Endothelial cell of umbilical vein (primary cell): ENCODE measurements at regions not wholly inside any gene's neighbourhood (a gene's known extent, or its start where the extent isn't known, plus 50 kb on each side); places are given as distances from the start of the nearest gene placed in this dataset.

ENCODE experiments used
- BruUV-seq: library from RNA; stranded (reverse); fragments of 400-500 nt; replicated peaks from 2 replicates; lab custom pipeline; 2021; lab: Mats Ljungman, UMichigan
- CTCF ChIA-PET: fragments of 300-600, 350-600 bp; sonication (Branson Sonifier 250); formaldehyde crosslinking; loops from one replicate; lab custom pipeline; 2021; ENCODE audit warnings: antibody characterized with exemption, inconsistent platforms; lab: Charles Lee
- POLR2A ChIA-PET: fragments of 300-600, 350-600 bp; sonication (Branson Sonifier 250); formaldehyde crosslinking; loops from one replicate; lab custom pipeline; 2021; ENCODE audit warnings: antibody characterized with exemption, inconsistent platforms; lab: Charles Lee
- DNase-seq: peaks from one replicate; pipeline ENCODE4 v3.0.0-alpha.2; 2011; ENCODE audit warnings: low read depth, low spot score
- FAIRE-seq: peaks from 2 replicates; lab custom pipeline; 2011; peaks lifted over from hg19 to GRCh38; lab: Jason Lieb, UNC
- H2AFZ ChIP-seq: 2 replicates; pipeline ENCODE4 v1.6.0; 2012; ENCODE audit warnings: low read depth, low read length, control low read depth, inconsistent platforms
- H3K27ac ChIP-seq: 2 replicates; pipeline ENCODE4 v1.5.1; 2011; ENCODE audit warnings: low read depth, mild to moderate bottlenecking, control low read depth, low read length, moderate library complexity; ENCODE audit not compliant: insufficient read depth
- H3K27me3 ChIP-seq, 2 experiments: 2 replicates each; pipeline versions ENCODE4 v1.6.0 to v1.6.1; 2011; ENCODE audit warnings: low read length in 2 of 2, mixed read lengths in 1 of 2; ENCODE audit not compliant: control insufficient read depth in 2 of 2, insufficient read depth in 2 of 2
- H3K36me3 ChIP-seq, 2 experiments: 2 replicates in 1 of 2; 3 replicates in 1 of 2; pipeline ENCODE4 v1.5.1; 2011; ENCODE audit warnings: low read length in 2 of 2, mild to moderate bottlenecking in 1 of 2, moderate library complexity in 1 of 2; ENCODE audit not compliant: control insufficient read depth in 2 of 2, insufficient read depth in 2 of 2; ENCODE audit errors: extremely low read depth in 1 of 2
- H3K4me1 ChIP-seq: 3 replicates; pipeline ENCODE4 v1.5.1; 2011; ENCODE audit warnings: mild to moderate bottlenecking, low read length; ENCODE audit not compliant: control insufficient read depth, insufficient read depth; ENCODE audit errors: extremely low read depth
- H3K4me2 ChIP-seq: 2 replicates; pipeline ENCODE4 v1.6.1; 2011; ENCODE audit warnings: low read length, control low read depth, mixed read lengths; ENCODE audit not compliant: insufficient read depth
- H3K4me3 ChIP-seq, 3 experiments: fragments of 200-600 bp in 1 of 3; sonication (generic), shearing (Covaris generic) in 1 of 3; replicated peaks in 1 of 3; 2 replicates each; pipeline ENCODE4 v1.5.1; 2011 to 2016; ENCODE audit warnings: control low read depth in 3 of 3, low read length in 3 of 3, mild to moderate bottlenecking in 2 of 3, inconsistent platforms in 1 of 3, low read depth in 1 of 3, moderate library complexity in 1 of 3; ENCODE audit not compliant: insufficient read depth in 1 of 3
- H3K79me2 ChIP-seq: 2 replicates; pipeline ENCODE4 v1.6.0; 2012; ENCODE audit warnings: low read length, inconsistent platforms; ENCODE audit not compliant: control insufficient read depth, insufficient read depth
- H3K9ac ChIP-seq: replicated peaks from 2 replicates; pipeline ENCODE3; 2011; ENCODE audit warnings: low read length, control low read depth; ENCODE audit not compliant: insufficient read depth; ENCODE audit errors: extremely low read depth
- H3K9me1 ChIP-seq: replicated peaks from 3 replicates; pipeline ENCODE4 v1.6.0; 2011; ENCODE audit warnings: mild to moderate bottlenecking, low read length; ENCODE audit not compliant: control insufficient read depth, insufficient read depth; ENCODE audit errors: extremely low read depth
- H3K9me3 ChIP-seq: replicated peaks from 2 replicates; pipeline ENCODE4 v1.5.1; 2012; ENCODE audit warnings: low read length, inconsistent platforms; ENCODE audit not compliant: control insufficient read depth, insufficient read depth
- H4K20me1 ChIP-seq: replicated peaks from 2 replicates; pipeline ENCODE3; 2011; ENCODE audit warnings: mild to moderate bottlenecking, low read length; ENCODE audit not compliant: control insufficient read depth, insufficient read depth; ENCODE audit errors: extremely low read depth
- CTCF ChIP-seq, 2 donors: IDR thresholded peaks; 1 replicate in 1 of 2; 2 replicates in 1 of 2; pipeline ENCODE4 v1.5.1; 2011; ENCODE audit warnings: low read length in 2 of 2, mild to moderate bottlenecking in 2 of 2, moderate library complexity in 2 of 2, control low read depth in 1 of 2, inconsistent platforms in 1 of 2, low read depth in 1 of 2; ENCODE audit not compliant: insufficient read depth in 1 of 2; ENCODE audit errors: extremely low read depth in 1 of 2
- EZH2 ChIP-seq: IDR thresholded peaks from 2 replicates; pipeline ENCODE4 v1.6.1; 2012; ENCODE audit warnings: borderline replicate concordance, low read depth, mild to moderate bottlenecking, moderate library complexity, low read length, inconsistent platforms; ENCODE audit not compliant: severe bottlenecking
- FOS ChIP-seq: IDR thresholded peaks from 2 replicates; pipeline ENCODE4 v1.6.1; 2011; ENCODE audit warnings: mild to moderate bottlenecking, low read length, moderate library complexity, borderline replicate concordance; ENCODE audit not compliant: insufficient read depth
- GATA2 ChIP-seq: IDR thresholded peaks from 2 replicates; pipeline ENCODE4 v1.7.0; 2011; ENCODE audit warnings: low read depth, mild to moderate bottlenecking, moderate library complexity, mixed read lengths, low read length; ENCODE audit not compliant: insufficient read length, insufficient read depth
- JUN ChIP-seq: IDR thresholded peaks from 2 replicates; pipeline ENCODE4 v1.6.1; 2011; ENCODE audit warnings: borderline replicate concordance, low read depth; ENCODE audit not compliant: insufficient read length, insufficient read depth
- MYC ChIP-seq: IDR thresholded peaks from one replicate; pipeline ENCODE4 v1.6.1; 2011; ENCODE audit warnings: mild to moderate bottlenecking, low read depth, low read length
- POLR2A ChIP-seq: IDR thresholded peaks from 2 replicates; pipeline ENCODE4 v1.6.1; 2012; ENCODE audit warnings: low read depth, mild to moderate bottlenecking, control low read depth, low read length
- dilution Hi-C: fragments of 300-500 bp; cut with MboI; formaldehyde crosslinking; loops from one replicate; pipeline ENCODE4 v1.15.0; 2019; ENCODE audit warnings: low sequenced_read_pairs; ENCODE audit not compliant: extremely low pct_ligation_motif_present
- intact Hi-C: fragments of 100-400 bp; cut with micrococcal nuclease; formaldehyde crosslinking; loops from one replicate; pipeline ENCODE4 v1.10.0; 2022
- TF ChIP-seq, protein P1 (sequence below): IDR thresholded peaks from 2 replicates; pipeline ENCODE4 v1.6.1; 2011; ENCODE audit not compliant: insufficient read depth, insufficient read length

- Histone ChIP-seq H4K20me1 (no peaks in the 10 kb centered on the region), H3K9ac (no peak overlapping the region), H2AFZ (no peak overlapping the region), H3K9me3 (no peaks in the 10 kb centered on the region), H3K9me1 (no peaks in the 10 kb centered on the region), H3K36me3 (no peaks in the 10 kb centered on the region), H3K4me3 (no peak overlapping the region), H3K4me2 (no peak overlapping the region), H3K79me2 (no peaks in the 10 kb centered on the region), H3K4me1 (no peaks in the 10 kb centered on the region), H3K27ac (no peak overlapping the region), H3K27me3 (no peaks in the 10 kb centered on the region)
- TF ChIP-seq POLR2A (no peak), JUN (no peak), GATA2 (no peak)
- TF ChIP-seq, protein P1, sequence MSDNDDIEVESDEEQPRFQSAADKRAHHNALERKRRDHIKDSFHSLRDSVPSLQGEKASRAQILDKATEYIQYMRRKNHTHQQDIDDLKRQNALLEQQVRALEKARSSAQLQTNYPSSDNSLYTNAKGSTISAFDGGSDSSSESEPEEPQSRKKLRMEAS: no peak
- POLR2A ChIA-PET: no interaction called here
- dilution Hi-C loops (no loop called here), intact Hi-C loops (no loop called here)
- DNase-seq (no peak), FAIRE-seq (no peak)
- no TSS peak for BruUV-seq
- CTCF ChIA-PET: no interaction called here
Observed at GRCh38 chr4:11111876-11112275, 316.8 kb downstream of the HS3ST1 start.

GRCh38 chr4:11111370-11111769 is 317.3 kb downstream of the HS3ST1 start:
- CTCF ChIA-PET: no interaction called here
- Histone ChIP-seq H3K4me2 (no peak overlapping the region), H3K27me3 (no peaks in the 10 kb centered on the region), H3K9me3 (no peaks in the 10 kb centered on the region), H3K4me3 (no peak overlapping the region), H3K79me2 (no peaks in the 10 kb centered on the region), H3K9me1 (no peaks in the 10 kb centered on the region), H3K36me3 (no peaks in the 10 kb centered on the region), H2AFZ (no peak overlapping the region), H3K27ac (no peak overlapping the region), H4K20me1 (no peaks in the 10 kb centered on the region), H3K9ac (no peak overlapping the region), H3K4me1 (no peaks in the 10 kb centered on the region)
- intact Hi-C loops (no loop called here), dilution Hi-C loops (no loop called here)
- no peak for FAIRE-seq
- TF ChIP-seq FOS (no peak), CTCF (IDR thresholded peaks at IDR 0.05; ENCODE audit: extremely low read depth in 1 of 2, insufficient read depth in 1 of 2, low read depth in 1 of 2, low read length in 2 of 2) (no peak), POLR2A (no peak), GATA2 (no peak), EZH2 (no peak), JUN (no peak), MYC (no peak)
- TF ChIP-seq, protein P1: no peak
- no peak for DNase-seq
- BruUV-seq: no TSS peak
- POLR2A ChIA-PET: no interaction called here
